B cell (primary cell): ENCODE measurements at regions not wholly inside any gene's neighbourhood (a gene's known extent, or its start where the extent isn't known, plus 50 kb on each side); places are given as distances from the start of the nearest gene placed in this dataset.

Experiments used
- EZH2 ChIP-seq: IDR thresholded peaks from 2 replicates; pipeline ENCODE4 v1.6.1; 2012; ENCODE audit warnings: borderline replicate concordance, low read depth, mild to moderate bottlenecking, moderate library complexity, low read length; ENCODE audit not compliant: insufficient read depth, poor library complexity, severe bottlenecking
- TF ChIP-seq, protein P1 (sequence below): fragments of 200-600 bp; IDR thresholded peaks from one replicate; pipeline ENCODE4 v1.8.0; 2022; ENCODE audit warnings: antibody characterized with exemption, mild to moderate bottlenecking

- TF ChIP-seq, protein P1, sequence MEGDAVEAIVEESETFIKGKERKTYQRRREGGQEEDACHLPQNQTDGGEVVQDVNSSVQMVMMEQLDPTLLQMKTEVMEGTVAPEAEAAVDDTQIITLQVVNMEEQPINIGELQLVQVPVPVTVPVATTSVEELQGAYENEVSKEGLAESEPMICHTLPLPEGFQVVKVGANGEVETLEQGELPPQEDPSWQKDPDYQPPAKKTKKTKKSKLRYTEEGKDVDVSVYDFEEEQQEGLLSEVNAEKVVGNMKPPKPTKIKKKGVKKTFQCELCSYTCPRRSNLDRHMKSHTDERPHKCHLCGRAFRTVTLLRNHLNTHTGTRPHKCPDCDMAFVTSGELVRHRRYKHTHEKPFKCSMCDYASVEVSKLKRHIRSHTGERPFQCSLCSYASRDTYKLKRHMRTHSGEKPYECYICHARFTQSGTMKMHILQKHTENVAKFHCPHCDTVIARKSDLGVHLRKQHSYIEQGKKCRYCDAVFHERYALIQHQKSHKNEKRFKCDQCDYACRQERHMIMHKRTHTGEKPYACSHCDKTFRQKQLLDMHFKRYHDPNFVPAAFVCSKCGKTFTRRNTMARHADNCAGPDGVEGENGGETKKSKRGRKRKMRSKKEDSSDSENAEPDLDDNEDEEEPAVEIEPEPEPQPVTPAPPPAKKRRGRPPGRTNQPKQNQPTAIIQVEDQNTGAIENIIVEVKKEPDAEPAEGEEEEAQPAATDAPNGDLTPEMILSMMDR: no peak
- no peak for TF ChIP-seq EZH2
Observed at GRCh38 chr17:53635444-53635843, 187.3 kb upstream of the KIF2B start.
